HK-2 (cell line): ENCODE measurements at regions not wholly inside any gene's neighbourhood (a gene's known extent, or its start where the extent isn't known, plus 50 kb on each side); places are given as distances from the start of the nearest gene placed in this dataset.
"Not testable (repeated sequence)": the region's sequence is repeated elsewhere in the genome, so short reads cannot be mapped to it uniquely, and the experiment has no call there.

Experiments used
- DNase-seq: peaks from one replicate; pipeline ENCODE4 v3.0.0-alpha.2; 2018; ENCODE audit not compliant: unreplicated experiment

- DNase-seq: no peak
Observed at GRCh38 chr4:171532968-171533367, 280.2 kb upstream of the GALNTL6 start.

DNA sequence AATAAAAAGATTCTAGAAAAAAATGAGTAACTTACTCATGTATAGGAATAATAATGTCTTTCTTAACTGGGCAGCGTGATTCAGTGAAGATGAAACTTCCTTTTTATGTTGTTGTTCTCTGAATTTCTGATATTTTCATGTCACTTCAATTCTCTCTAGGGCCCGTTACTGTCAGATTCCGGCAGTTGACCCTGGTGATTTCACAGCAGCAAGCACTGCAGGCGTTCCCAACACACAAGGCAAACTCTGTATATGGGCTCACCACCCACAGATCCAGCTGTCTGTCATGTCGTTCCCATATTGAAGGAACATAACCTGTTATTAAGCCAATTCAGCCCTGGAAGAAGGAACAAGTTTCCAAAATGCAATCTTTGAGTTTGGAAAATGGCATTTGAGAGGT is 288.3 kb upstream of the GALNTL6 start:
- DNase-seq: no peak

GRCh38 chr4:171521726-171522125 is 291.5 kb upstream of the GALNTL6 start:
- DNase-seq: no peak

GRCh38 chr4:171519457-171519856 is 293.7 kb upstream of the GALNTL6 start:
- no peak for DNase-seq

- no peak for DNase-seq
Observed at GRCh38 chr4:171517883-171518282, 295.3 kb upstream of the GALNTL6 start.

DNA sequence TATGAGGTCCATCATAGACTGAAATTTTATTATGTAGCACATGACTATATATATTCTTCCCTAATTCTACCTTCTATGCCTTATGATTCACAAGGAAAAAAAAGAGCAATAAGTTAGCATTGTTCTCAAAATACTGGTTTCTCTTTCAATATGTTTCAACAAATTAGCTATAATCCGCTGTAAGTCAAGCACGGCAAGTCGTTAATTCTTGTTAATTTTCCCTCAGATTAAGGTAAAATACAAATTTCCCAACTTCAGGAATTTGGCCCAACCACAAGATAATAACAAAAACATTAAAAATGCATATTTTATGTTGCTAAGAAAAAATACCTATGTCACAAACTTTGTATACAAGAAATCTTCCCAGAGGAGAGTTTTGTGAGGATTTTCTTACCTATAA is 296.5 kb upstream of the GALNTL6 start:
- no peak for DNase-seq

GRCh38 chr4:171484681-171485080 is 328.5 kb upstream of the GALNTL6 start:
- no peak for DNase-seq

- DNase-seq: no peak
Observed at GRCh38 chr4:171478181-171478580, 335.0 kb upstream of the GALNTL6 start.

DNA sequence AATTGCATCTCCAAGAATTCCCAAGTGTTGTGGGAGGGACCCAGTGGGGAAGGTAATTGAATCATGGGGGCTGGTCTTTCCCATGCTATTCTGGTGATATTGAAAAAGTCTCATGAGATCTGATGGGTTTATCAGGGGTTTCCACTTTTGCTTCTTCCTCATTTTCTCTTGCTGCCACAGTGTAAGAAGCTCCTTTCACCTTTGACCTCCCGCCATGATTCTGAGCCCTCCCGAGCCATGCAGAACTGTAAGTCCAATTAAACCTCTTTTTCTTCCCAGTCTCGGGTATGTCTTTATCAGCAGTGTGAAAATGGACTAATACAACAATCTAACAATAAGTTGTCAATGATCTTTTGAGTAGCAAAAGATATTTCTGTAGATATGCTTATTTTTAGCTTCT is 338.1 kb upstream of the GALNTL6 start:
- DNase-seq: not testable (repeated sequence)

DNA sequence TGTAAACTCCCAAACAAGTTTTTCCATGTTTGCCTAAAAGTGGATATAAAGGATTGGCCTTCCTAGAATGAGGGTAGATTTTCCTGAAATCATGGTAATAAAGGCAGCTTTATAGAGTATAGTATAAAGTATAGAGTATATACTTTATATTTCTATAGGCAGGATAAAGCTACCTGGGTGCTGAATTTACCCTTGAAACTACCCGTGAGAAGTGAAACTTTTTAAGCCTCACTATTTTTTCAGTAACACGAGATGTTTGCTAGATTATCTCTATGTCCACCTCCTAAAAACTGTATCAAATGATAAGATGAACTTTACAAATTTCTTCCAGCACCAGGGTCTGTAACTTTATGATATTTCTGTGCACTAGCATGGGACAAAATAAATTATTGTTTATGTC is 340.0 kb upstream of the GALNTL6 start:
- DNase-seq: no peak

- no peak for DNase-seq
Observed at GRCh38 chr4:171472230-171472629, 341.0 kb upstream of the GALNTL6 start.

GRCh38 chr4:171464499-171464898 is 348.7 kb upstream of the GALNTL6 start:
- DNase-seq: no peak

DNA sequence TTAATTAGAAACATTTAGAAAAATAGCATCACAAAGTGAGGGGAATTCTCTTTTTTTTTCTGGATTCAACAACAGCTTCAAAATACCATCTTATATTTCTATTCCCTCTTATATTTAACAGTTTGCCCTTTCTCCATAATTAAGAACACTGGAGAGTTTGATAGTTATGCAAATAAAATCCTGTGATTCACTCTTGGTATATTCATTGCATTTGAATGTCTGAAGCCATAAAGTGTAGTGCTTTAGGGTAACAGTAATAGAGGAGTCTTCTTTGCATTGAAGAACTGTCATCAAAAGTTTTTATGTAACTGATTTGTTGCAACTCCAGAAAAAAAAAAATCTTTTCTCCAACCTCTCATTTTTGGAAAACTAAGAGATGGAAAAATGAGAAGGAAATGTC is 352.0 kb upstream of the GALNTL6 start:
- no peak for DNase-seq

DNA sequence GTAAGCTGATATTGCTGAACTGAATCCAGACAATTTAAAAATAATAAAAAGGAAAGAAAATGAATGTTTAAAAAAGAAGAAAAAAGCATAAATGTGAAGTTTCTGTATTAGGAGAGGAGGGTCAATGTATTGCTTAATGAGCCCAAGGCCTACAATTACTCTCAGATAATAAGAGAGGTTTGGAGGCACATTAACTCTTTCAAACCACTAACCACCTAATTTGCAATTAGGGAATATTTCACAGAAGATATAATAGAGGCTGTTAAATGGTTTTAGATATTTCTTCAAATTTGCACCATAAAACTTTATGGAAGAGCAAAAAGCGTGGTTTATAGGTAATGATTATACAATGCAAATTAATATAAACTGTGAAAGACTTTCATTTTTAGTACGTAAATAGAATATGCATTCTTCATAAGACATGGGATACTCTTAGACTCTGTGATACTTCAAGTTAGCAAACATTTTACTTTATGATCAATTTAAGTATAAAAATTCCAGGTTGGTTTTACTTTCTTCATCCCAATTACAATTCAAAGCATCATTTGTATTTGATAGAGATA is 364.2 kb upstream of the GALNTL6 start:
- no peak for DNase-seq

GRCh38 chr4:171448358-171448757 is 364.8 kb upstream of the GALNTL6 start:
- no peak for DNase-seq

GRCh38 chr4:171441300-171441941 is 371.8 kb upstream of the GALNTL6 start:
- no peak for DNase-seq

GRCh38 chr4:171433674-171434073 is 379.5 kb upstream of the GALNTL6 start:
- no peak for DNase-seq

- DNase-seq: no peak
Observed at GRCh38 chr4:171432536-171432935, 380.7 kb upstream of the GALNTL6 start.

- DNase-seq: no peak
Observed at GRCh38 chr4:171430495-171430894, 382.7 kb upstream of the GALNTL6 start.

- no peak for DNase-seq
Observed at GRCh38 chr4:171397175-171397574, 416.0 kb upstream of the GALNTL6 start.

DNA sequence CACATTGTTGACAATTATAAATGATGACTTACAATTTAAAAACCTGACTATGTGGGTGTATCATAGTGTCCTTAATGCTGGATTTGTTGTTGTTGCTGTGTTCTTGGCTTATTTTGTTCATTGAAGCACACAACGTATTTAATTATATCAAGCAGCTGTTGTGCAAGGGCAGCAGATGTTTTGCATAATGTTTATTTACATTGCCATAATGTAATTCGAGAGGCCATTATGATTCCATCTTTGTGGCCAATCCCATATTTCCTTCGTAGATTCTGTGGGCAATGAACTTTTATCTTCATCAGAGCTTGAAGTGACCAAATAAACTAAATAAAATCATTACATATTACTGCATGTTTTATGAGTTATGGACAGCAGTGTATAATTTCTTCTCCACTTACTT is 422.6 kb upstream of the GALNTL6 start:
- DNase-seq: no peak

GRCh38 chr4:171378323-171378722 is 434.9 kb upstream of the GALNTL6 start:
- no peak for DNase-seq

GRCh38 chr4:171376724-171377123 is 436.5 kb upstream of the GALNTL6 start:
- DNase-seq: no peak

DNA sequence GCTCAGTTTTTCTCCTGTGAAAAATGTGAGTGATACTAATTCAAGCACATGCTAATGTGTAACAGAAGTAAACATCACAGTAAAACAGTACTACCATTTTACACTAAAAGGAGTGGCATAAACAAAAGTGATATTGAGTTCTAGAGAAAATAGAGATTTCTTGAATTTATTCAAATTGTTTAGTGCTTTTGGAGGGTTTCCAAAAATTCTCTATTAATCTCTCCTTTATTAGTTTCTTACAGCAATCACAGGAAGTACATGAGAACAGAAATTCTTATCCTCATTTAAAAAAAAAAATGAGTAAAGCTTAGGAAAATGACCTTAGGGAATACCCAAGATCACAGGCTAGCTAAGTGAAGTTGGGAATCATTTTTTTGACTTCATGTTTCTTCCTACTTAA is 459.7 kb upstream of the GALNTL6 start:
- no peak for DNase-seq
